ENCODE measurements at regions not wholly inside any gene's neighbourhood (a gene's known extent, or its start where the extent isn't known, plus 50 kb on each side); places are given as distances from the start of the nearest gene placed in this dataset.

DNA sequence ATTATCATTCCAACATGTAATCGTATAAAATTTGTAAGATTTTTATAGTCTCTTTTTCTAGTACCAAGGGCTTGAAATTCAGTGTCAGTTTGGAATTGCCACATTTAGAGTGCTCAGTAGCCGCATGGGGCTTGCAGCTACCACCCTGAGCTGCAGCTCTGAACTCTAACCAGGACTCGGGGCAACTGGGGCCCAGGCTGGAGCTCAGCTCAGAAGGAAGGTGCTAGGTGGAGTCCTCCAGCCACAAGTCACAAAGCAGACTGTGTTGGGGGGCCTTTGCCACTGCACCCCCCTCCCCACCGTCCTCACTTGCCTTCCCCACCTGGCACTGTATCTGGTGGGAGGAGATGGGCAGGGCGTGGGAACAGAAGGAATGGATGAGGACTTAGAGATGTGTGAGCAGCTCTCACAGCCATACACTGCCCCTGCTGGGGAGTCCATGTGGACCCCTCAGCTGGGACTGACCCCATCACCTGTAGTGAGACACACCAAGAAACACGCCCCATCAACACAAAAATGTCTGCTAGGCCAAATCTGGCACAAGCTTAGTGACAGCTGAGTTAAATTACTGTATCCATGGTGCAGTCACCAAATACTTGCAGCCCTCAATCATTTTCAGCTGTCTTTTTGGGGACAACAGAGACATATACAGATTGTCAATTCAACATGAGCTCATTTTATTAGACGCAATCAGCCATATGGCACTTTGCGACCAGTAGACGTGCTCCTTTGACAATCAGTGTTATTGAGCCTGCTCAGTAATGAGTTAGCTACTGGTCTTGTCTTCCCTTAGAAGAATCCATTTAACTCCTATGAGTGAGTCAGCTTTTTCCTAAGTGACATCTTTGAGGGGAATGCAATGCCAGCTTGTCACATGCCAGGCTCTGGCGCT, 241.7 kb upstream of the RAB4A start:
- in situ Hi-C loops (cut with HindIII; ENCODE audit: low sequenced_read_pairs): no loop called here

DNA sequence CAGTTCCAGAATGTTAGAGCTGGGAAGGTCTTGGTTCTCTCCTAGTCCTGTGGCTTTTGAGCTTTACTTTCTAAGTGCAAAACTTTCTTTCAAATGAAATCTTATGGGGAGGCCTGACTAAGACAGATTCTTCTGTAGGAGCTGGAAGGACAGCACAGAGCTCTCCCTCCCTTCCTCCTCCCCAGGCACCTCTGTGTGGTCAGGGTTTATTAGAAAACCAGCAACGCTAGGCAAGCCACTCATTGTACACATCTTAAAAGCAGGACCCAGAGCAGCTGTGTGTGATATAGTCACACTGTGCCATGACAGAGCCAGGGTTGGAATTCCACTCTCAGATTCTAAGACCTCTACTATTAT, 241.1 kb upstream of the RAB4A start:
- in situ Hi-C loops (cut with HindIII; ENCODE audit: low sequenced_read_pairs): no loop called here

More for the DNA sequence above, 241.7 kb upstream of the RAB4A start:
- no peak for DNase-seq (ENCODE audit: low spot score)

DNA sequence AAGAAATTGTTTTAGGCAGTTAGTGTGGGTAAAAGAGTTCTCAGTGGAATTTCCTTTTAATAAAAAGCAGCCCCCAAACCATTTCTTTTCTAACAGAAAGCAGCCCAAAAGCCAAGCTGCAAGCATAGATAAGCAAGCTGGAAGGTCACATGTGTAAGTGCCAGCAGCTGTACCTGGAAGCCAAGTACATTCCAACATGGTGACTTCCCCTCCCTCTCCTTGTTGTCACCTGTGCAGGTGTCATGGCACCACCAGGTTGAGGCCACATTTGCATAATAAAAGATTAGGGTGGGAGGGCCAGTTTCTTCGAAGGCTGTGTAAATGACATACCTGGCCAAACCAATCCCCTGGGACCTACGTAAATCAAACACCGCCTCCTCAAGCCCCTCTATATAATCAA, 240.3 kb upstream of the RAB4A start:
- no peak for DNase-seq (ENCODE audit: low spot score)
- in situ Hi-C loops (cut with HindIII; ENCODE audit: low sequenced_read_pairs): no loop called here

More for the DNA sequence above, 241.1 kb upstream of the RAB4A start:
- DNase-seq (ENCODE audit: low spot score): no peak

DNA sequence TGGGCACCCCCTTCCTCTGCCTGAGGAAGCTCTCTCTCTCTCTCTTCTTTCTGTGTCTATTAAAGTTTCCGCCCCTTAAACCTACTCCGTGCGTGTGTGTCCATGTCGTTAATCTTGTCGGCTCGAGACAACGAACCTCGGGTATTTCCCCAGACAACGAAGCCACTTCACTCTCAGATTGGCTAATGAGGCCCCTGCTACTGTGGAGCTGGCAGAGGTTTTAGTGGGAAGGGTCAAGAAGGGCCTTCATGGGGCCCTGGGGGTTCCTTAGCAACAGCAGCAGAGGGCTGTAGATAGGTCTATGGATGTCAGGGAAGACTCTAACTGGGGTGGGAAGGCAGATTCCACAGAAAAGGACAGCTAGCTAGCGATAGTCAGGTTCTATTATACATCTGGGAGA, 239.8 kb upstream of the RAB4A start:
- in situ Hi-C loops (cut with HindIII; ENCODE audit: low sequenced_read_pairs): no loop called here
- DNase-seq (ENCODE audit: low spot score): no peak

DNA sequence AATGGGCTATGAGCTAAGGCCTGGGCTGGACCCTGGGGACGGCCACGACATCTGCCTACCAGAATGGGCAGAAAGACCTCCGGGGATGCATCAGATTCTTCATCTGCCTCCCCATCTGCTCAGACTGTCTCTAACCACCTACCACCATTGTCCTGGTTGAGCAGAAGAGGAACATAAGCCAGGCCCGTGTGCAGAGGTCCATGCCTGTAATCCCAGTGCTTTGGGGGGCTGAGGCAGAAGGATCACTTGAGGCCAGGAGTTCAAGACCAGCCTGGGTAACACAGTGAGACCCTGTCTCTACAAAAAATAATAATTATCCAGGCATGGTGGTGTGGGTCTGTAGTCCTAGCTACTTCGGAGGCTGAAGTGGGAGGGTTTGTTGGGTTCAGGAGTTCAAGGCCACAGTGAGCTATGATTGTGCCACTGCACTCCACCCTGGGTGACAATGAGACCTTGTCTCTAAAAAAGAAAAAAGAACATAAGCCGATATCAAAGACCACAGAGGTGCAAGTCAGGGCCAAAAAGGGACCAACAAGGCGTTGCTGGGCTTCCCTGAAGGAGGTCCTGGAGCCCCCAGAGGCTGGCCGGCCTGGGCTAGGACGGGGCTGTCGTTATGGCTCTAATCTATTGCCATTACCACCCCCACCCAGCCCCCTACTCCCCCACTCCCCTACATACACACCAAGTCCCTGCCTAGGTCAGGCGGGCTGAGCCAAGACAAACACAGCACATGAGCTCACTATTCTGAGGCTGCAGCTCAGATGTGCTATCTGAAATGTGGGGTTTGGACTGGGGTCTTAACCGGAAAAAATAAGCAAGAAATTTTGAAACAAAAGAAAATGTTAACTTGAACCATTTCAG, 239.2 kb upstream of the RAB4A start:
- in situ Hi-C loops (cut with HindIII; ENCODE audit: low sequenced_read_pairs): no loop called here
- DNase-seq (ENCODE audit: low spot score): no peak

DNA sequence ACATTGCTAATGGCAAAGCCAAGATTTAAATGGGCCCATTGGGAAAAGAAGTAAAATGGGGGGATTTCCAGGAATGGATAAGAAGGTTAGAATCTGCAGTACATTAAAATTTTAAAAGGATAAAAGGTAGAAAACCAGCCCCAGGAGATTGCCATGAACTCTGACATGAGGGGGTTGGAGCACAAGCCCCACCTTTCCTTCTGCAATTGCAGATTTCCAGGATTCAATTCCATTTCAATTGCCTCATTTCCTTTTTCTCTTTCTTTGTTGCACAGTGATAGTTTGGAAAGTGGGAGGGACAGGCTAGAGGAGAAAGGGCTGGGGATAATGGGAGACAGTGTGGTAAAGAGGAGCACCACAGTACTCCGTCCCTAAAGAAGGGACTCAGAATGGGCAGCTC, 238.5 kb upstream of the RAB4A start:
- no peak for DNase-seq (ENCODE audit: low spot score)
- in situ Hi-C loops (cut with HindIII; ENCODE audit: low sequenced_read_pairs): no loop called here

DNA sequence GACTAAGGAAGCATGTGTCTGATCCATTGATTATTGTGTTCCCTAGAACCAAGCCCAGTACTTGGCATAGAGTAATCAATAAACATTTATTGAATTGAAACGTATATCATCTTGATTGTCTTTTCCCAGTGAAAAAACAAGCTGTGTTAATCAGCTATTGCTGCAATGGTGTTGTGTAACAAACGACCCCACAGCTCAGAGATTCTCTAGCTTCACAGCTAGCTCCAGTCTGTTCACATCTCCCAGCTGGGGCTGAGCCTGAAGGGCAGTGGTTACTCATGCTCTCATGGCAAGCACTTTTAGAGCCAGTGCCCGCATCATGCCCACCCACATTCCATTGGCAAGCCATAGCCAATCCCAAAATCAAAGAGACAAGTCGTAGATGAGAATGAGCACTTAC, 237.4 kb upstream of the RAB4A start:
- no peak for DNase-seq (ENCODE audit: low spot score)
- in situ Hi-C loops (cut with HindIII; ENCODE audit: low sequenced_read_pairs): no loop called here

DNA sequence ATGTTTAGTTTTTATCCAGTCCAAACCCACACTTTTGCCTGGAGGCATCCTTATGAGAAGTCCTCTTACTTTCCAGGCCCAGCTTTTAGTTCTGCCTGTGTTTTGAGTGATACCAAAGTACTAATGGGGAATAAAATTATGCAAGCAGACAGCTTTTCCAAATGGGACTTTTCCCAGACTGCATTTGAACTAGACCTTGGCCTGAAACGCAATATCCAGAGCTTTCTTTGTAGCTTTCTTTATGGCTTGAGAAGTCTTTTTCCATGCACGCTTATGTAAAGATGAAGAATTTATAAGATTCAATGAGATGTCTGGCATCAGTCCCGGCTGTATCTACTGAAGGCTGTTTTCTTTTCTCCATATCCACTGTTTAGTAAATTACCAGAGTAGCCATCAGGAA, 236.6 kb upstream of the RAB4A start:
- in situ Hi-C loops (cut with HindIII; ENCODE audit: low sequenced_read_pairs): no loop called here
- no peak for DNase-seq (ENCODE audit: low spot score)

DNA sequence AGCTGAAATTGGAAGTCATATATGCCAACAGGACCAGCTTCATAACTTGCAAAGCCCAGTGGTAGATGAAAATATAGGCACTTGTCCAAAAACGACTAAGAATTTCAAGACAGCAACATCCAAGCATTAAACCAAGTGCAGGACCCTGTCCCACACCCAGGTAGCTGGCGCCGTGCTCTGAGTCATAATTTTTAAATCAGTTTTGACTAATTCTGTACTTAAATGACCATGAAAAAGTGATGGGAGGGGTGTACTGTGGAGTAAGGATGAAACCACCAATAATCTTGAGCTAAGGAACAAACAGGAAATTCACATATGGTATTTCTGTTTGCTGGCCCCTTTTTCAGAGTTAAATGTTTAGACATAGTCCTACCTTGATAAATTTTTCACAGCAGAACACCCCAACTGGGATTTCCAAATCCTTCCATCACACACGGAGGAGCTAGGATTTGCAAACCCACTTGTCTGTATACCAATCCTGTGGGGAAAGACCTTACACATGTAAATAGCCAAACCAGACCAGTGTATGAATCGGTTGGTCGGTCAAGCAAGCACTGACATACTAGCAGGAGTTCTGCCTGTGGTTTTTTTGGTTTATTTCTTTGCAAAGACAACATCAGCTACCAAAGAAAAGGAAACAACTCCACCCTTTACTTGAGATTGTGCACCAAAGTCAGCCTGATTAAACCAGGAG, 235.7 kb upstream of the RAB4A start:
- in situ Hi-C loops (cut with HindIII; ENCODE audit: low sequenced_read_pairs): no loop called here
- no peak for DNase-seq (ENCODE audit: low spot score)

DNA sequence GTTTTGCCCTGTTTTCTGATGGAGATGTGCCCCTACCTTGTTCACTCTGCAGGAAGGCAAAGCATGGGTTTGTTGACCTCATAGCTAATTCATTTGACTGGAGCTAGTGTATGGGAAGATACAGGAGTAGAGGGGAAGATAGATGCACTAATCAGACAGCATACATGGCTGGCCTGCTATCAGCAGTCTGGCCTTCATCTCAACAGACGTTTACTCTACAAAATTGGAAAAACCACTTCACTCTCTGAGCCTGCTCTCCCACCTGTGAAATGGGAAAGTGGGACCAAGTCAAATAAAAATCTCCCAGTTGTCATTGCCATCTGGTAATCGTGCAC, 235.2 kb upstream of the RAB4A start:
- no peak for DNase-seq (ENCODE audit: low spot score)
- in situ Hi-C loops (cut with HindIII; ENCODE audit: low sequenced_read_pairs): no loop called here

DNA sequence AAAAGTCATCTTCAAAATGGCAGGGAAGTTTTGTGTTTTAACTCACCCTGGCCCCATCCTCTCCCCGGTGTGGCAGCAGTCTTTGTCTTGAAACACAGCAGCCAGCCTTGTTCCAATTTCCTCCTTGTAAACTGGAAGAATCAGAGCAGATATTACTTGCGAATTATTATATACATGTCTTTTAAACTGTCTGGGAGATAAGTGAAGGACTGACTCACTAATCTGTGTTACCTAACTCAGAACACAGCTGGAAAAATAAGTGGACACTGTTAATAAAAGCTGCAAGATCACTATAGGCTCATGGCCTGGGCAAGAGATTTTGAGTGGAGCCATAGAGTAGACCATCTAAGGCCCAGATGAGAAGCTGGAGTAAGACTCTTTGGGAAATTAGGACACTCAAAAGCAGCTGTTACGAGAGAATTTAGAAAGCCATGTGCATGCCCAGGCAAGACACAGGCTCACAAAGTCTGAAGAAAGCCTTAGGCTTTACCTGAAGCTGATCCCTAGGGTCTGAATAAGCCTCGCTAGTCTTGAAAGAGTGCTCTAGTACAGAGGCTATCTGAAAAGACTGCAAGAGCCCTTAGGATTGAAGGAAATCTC, 233.0 kb upstream of the RAB4A start:
- in situ Hi-C loops (cut with HindIII; ENCODE audit: low sequenced_read_pairs): no loop called here
- DNase-seq (ENCODE audit: low spot score): no peak

DNA sequence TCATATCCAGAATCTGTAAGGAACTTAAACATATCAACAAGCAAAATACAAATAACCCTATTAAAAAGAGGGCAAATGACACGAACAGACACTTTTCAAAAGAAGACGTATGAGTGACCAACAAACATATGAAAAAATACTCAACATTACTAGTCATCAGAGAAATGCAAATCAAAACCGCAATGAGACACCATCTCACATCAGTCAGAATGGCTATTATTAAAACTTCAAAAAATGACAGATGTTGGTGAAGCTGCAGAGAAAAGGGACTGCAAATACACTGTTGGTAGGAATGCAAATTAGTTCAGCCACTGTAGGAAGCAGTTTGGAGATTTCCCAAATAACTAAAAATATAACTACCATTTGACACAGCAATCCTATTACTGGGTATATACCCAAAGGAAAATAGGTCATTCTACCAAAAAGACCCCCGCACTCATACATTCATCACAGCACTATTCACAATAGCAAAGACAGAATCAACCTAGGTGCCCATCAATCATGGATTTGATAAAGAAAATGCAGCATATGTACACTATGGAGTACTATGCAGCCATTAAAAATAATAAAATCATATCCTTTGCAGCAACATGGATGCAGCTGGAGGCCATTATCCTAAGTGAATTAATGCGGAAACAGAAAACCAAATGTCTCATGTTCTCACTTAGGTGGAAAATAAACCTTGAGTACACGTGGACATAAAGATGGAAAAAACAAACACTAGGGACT, 230.1 kb upstream of the RAB4A start:
- in situ Hi-C loops (cut with HindIII; ENCODE audit: low sequenced_read_pairs): no loop called here
- DNase-seq (ENCODE audit: low spot score): no peak

DNA sequence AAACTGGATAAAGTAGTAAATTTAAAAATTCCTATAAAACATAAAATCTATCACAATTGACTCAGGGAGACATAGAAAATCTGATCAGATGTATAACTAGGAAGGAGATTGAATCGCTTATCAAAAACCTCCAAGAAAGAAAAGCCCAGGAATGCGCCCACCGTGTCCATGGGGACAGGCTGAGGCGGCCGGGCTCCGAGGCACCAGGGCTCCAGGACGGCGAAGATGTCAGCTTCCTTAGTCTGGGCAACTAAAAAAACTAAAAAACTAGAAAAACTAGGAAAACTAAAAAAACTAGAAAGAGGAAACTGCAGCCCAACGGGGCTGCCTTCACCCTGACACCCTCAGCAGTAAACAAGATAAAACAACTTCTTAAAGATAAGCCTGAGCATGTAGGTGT, 229.0 kb upstream of the RAB4A start:
- DNase-seq (ENCODE audit: low spot score): no peak
- in situ Hi-C loops (cut with HindIII; ENCODE audit: low sequenced_read_pairs): no loop called here

DNA sequence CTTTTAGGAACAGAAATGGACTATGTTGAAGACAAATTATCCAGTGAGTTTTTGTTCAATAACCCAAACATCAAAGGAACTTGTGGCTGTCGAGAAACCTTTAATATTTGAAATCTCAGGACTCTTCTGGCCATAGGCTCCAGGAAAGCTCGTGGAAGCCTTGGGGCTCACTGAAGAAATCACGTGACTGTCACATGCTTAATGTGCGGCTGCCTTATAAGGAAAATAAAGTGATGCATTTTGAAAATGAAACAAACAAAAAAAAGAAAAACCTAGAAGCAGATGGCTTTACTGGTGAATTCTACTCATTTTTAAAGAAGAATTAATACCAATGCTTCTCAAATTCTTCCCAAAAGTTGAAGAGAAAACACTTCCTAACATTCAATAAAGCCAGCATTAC, 228.4 kb upstream of the RAB4A start:
- in situ Hi-C loops (cut with HindIII; ENCODE audit: low sequenced_read_pairs): no loop called here
- no peak for DNase-seq (ENCODE audit: low spot score)

DNA sequence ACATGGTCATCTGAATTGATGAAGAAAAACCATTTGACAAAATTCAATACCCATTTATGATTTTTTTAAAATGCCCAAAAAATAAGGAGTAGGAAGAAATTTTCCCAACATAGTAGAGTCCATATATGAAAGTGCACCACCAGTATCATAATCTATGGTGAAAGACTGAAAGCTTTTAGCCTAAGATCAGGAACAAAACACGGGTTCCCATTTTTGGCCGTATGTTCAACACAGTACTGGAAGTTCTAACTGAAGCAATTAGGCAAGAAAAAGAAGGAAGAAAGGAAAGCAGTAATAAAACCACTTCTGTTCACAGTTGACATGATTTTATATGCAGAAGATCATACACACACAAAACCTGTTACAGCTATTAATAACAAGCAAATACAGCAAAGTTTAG, 227.8 kb upstream of the RAB4A start:
- no peak for DNase-seq (ENCODE audit: low spot score)
- in situ Hi-C loops (cut with HindIII; ENCODE audit: low sequenced_read_pairs): no loop called here

DNA sequence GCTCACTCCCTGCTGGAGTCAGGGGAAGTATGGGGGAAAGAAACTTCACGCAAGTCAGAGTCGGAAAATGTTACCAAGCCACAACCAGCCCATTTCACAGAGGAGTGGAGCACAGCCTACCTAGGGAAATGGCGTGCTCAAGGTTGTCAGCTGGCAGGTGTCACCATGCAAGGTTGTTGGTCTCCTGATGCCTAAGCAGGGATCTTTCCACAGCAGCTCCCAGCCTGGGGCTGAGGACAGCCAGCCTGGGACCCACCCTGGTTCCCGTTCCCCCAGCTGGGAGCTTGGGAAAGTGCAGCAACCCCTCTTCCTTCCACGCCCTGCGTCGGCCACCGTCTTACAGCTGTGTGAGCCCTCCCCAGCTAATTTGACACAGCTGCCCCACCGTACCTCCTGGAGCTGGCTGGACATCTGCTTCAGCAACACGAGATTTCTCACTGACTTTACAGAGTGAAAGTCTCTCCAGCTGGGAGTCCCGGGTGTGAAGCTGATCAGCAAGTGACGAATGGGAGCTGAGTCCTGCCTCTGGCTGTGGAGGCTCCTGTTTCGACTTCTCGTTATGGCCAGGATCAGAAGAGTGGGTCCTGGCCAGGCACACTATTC, 224.6 kb upstream of the RAB4A start:
- no peak for DNase-seq (ENCODE audit: low spot score)
- in situ Hi-C loops (cut with HindIII; ENCODE audit: low sequenced_read_pairs): no loop called here

DNA sequence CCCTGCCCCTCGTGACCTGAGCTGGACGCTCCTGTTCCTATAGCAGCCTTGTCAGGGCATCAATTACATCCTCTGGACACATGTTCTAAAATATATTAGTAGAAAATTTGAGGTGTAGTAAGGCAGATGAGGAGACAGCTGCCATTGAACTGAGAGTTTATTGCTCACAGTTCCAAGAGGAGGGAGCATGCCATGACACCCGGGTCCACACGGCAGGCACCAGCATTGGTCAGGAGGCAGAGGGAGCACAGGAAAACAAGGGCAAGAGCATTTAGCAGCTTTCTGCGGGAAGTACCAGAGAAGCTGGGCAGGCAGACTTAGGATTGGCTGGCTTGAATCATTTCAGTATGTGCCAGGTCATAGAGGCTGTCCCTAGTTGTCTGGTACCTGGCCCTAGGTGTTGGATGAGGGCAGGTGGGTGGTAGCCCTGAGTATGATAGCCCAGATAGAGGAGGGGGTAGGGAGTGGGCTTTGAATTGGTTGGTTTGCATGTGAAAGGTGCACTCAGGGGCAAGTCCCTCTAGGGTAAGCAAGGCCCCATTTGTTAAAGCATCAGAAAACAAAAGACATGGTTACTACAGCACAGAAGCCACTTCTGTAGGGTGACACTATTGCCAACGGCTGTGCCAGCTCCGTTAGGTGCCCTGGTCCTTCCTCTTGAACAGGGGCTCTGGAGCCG, 223.6 kb upstream of the RAB4A start:
- DNase-seq (ENCODE audit: low spot score): no peak
- in situ Hi-C loops (cut with HindIII; ENCODE audit: low sequenced_read_pairs): no loop called here
